Neural cell (in vitro differentiated cells): ENCODE measurements at regions not wholly inside any gene's neighbourhood (a gene's known extent, or its start where the extent isn't known, plus 50 kb on each side); places are given as distances from the start of the nearest gene placed in this dataset.

Experiments used
- H2AFZ ChIP-seq: fragments of 200-600, 300-800 bp; sonication (generic), shearing (Covaris generic); 2 replicates; pipeline ENCODE4 v1.6.0; 2014; ENCODE audit warnings: low read depth, mild to moderate bottlenecking, antibody characterized with exemption, low read length, moderate library complexity
- H3F3A ChIP-seq: fragments of 200-600 bp; shearing (Covaris generic); 2 replicates; pipeline ENCODE4 v1.6.1; 2016; ENCODE audit warnings: mild to moderate bottlenecking, moderate library complexity, mixed read lengths, antibody characterized with exemption, low read length; ENCODE audit not compliant: insufficient read depth, poor library complexity, severe bottlenecking
- H3K27ac ChIP-seq: fragments of 200-600, 300-800 bp; sonication (generic), shearing (Covaris generic); 2 replicates; pipeline ENCODE4 v1.5.1; 2014; ENCODE audit warnings: mild to moderate bottlenecking, low read length, moderate library complexity
- H3K27me3 ChIP-seq: fragments of 300-800, 200-600 bp; sonication (generic), shearing (Covaris generic); 2 replicates; pipeline ENCODE4 v1.6.0; 2014; ENCODE audit warnings: mild to moderate bottlenecking, low read depth, low read length, moderate library complexity; ENCODE audit not compliant: insufficient read depth
- H3K36me3 ChIP-seq: fragments of 300-800, 200-600 bp; sonication (generic), shearing (Covaris generic); 2 replicates; pipeline ENCODE4 v1.5.1; 2014; ENCODE audit warnings: mild to moderate bottlenecking, antibody characterized with exemption, low read length, moderate library complexity; ENCODE audit not compliant: insufficient read depth
- H3K4me2 ChIP-seq: fragments of 300-800, 200-600 bp; sonication (generic), shearing (Covaris generic); 2 replicates; pipeline ENCODE4 v1.6.0; 2014; ENCODE audit warnings: mild to moderate bottlenecking, low read length
- H3K4me3 ChIP-seq: fragments of 300-800, 200-600 bp; sonication (generic), shearing (Covaris generic); 2 replicates; pipeline ENCODE4 v1.5.1; 2014; ENCODE audit warnings: mild to moderate bottlenecking, low read length, moderate library complexity
- H3K79me2 ChIP-seq: fragments of 200-600 bp; shearing (Covaris generic); replicated peaks from 2 replicates; pipeline ENCODE4 v1.6.0; 2014; ENCODE audit warnings: mild to moderate bottlenecking, low read length, moderate library complexity; ENCODE audit not compliant: insufficient read depth
- H3K9ac ChIP-seq: fragments of 300-800, 200-600 bp; sonication (generic), shearing (Covaris generic); 2 replicates; pipeline ENCODE4 v1.6.1; 2016; ENCODE audit warnings: mild to moderate bottlenecking, low read length, mixed read lengths
- H3K9me2 ChIP-seq: fragments of 200-600 bp; shearing (Covaris generic); 2 replicates; pipeline ENCODE4 v1.6.1; 2016; ENCODE audit warnings: mild to moderate bottlenecking, low read length, mixed read lengths; ENCODE audit not compliant: insufficient read depth
- H3K9me3 ChIP-seq: fragments of 200-600, 300-800 bp; sonication (generic), shearing (Covaris generic); 2 replicates; pipeline ENCODE4 v1.6.1; 2016; ENCODE audit warnings: mild to moderate bottlenecking, mixed run types, low read length, moderate library complexity, mixed read lengths
- H4K20me1 ChIP-seq: fragments of 200-600 bp; shearing (Covaris generic); 2 replicates; pipeline ENCODE4 v1.6.1; 2016; ENCODE audit warnings: mild to moderate bottlenecking, mixed run types; ENCODE audit not compliant: insufficient read depth
- CTCF ChIP-seq: fragments of 450-650 bp; IDR thresholded peaks from 2 replicates; pipeline ENCODE4 v1.5.1; 2014; ENCODE audit warnings: antibody characterized with exemption, mild to moderate bottlenecking, moderate library complexity; ENCODE audit not compliant: poor library complexity, severe bottlenecking
- EP300 ChIP-seq: fragments of 450-650 bp; conservative IDR thresholded peaks from 2 replicates; pipeline ENCODE4 v1.6.1; 2014; ENCODE audit warnings: antibody characterized with exemption, mild to moderate bottlenecking, moderate library complexity; ENCODE audit not compliant: poor library complexity, severe bottlenecking
- EZH2 ChIP-seq: fragments of 200-600, 300-800 bp; shearing (Covaris generic), sonication (generic); IDR thresholded peaks from 2 replicates; pipeline ENCODE4 v1.6.1; 2014; ENCODE audit warnings: antibody characterized with exemption, low read length, borderline replicate concordance, mild to moderate bottlenecking; ENCODE audit not compliant: insufficient read depth, poor library complexity, severe bottlenecking
- MXI1 ChIP-seq: fragments of 450-650 bp; conservative IDR thresholded peaks from 2 replicates; pipeline ENCODE4 v1.6.1; 2014; ENCODE audit warnings: antibody characterized with exemption, mild to moderate bottlenecking; ENCODE audit not compliant: poor library complexity, severe bottlenecking
- POLR2AphosphoS5 ChIP-seq: IDR thresholded peaks from 2 replicates; pipeline ENCODE4 v1.6.1; 2012
- RAD21 ChIP-seq: fragments of 450-650 bp; conservative IDR thresholded peaks from 2 replicates; pipeline ENCODE4 v1.6.1; 2014; ENCODE audit warnings: antibody characterized with exemption, mild to moderate bottlenecking, moderate library complexity
- REST ChIP-seq: IDR thresholded peaks from 2 replicates; pipeline ENCODE4 v1.6.1; 2012; ENCODE audit warnings: borderline replicate concordance
- SMC3 ChIP-seq: fragments of 450-650 bp; conservative IDR thresholded peaks from 2 replicates; pipeline ENCODE4 v1.6.1; 2014; ENCODE audit warnings: antibody characterized with exemption, mild to moderate bottlenecking, moderate library complexity; ENCODE audit not compliant: poor library complexity
- TAF1 ChIP-seq: IDR thresholded peaks from 2 replicates; pipeline ENCODE4 v1.6.1; 2012; ENCODE audit warnings: low read depth

- Histone ChIP-seq H3K36me3 (no peaks in the 10 kb centered on the region), H3F3A (no peaks in the 10 kb centered on the region), H3K79me2 (no peaks in the 10 kb centered on the region), H3K4me2 (no peak overlapping the region), H3K27me3 (no peaks in the 10 kb centered on the region), H3K4me3 (no peak overlapping the region), H4K20me1 (no peaks in the 10 kb centered on the region), H3K9me3 (no peaks in the 10 kb centered on the region), H3K9ac (no peak overlapping the region), H2AFZ (no peak overlapping the region), H3K27ac (no peak overlapping the region), H3K9me2 (no peaks in the 10 kb centered on the region)
- TF ChIP-seq REST: no peak
- TF ChIP-seq POLR2AphosphoS5: no peak
- TF ChIP-seq TAF1: no peak
- no peak for TF ChIP-seq RAD21
- TF ChIP-seq CTCF: no peak
- no peak for TF ChIP-seq SMC3
- no peak for TF ChIP-seq EZH2
- no peak for TF ChIP-seq EP300
These were observed 265.3 kb upstream of the MMS22L start for GRCh38 chr6:97548354-97548753.

- H3K4me3 ChIP-seq: no peak overlapping the region
- TF ChIP-seq EZH2 (no peak), CTCF (no peak), SMC3 (no peak), TAF1 (no peak), EP300 (no peak), POLR2AphosphoS5 (no peak), REST (no peak), RAD21 (no peak), MXI1 (no peak)
These were observed 274.3 kb upstream of the MMS22L start for GRCh38 chr6:97557355-97557754.

More at GRCh38 chr6:97557355-97557754, 274.3 kb upstream of the MMS22L start:
- Histone ChIP-seq H3K36me3 (no peaks in the 10 kb centered on the region), H2AFZ (no peak overlapping the region), H3K9ac (no peak overlapping the region), H3K9me2 (no peaks in the 10 kb centered on the region), H3F3A (no peaks in the 10 kb centered on the region), H3K9me3 (no peaks in the 10 kb centered on the region), H3K4me2 (no peak overlapping the region), H3K27ac (no peak overlapping the region), H3K27me3 (no peaks in the 10 kb centered on the region), H4K20me1 (no peaks in the 10 kb centered on the region), H3K79me2 (no peaks in the 10 kb centered on the region)
